Subcutaneous abdominal adipose tissue (tissue), 5 donors: ENCODE measurements at regions not wholly inside any gene's neighbourhood (a gene's known extent, or its start where the extent isn't known, plus 50 kb on each side); places are given as distances from the start of the nearest gene placed in this dataset.

Experiments
- H3K27ac ChIP-seq: one replicate; pipeline ENCODE4 v1.7.0; 2013; ENCODE audit warnings: low read depth, mild to moderate bottlenecking, inconsistent platforms, low read length, moderate library complexity
- H3K27me3 ChIP-seq, 5 donors: one replicate each; pipeline ENCODE4 v1.7.0; 2013; ENCODE audit warnings: low read length in 5 of 5, inconsistent platforms in 1 of 5; ENCODE audit not compliant: control insufficient read depth in 5 of 5, insufficient read depth in 4 of 5
- H3K36me3 ChIP-seq, 5 donors: one replicate each; pipeline ENCODE4 v1.7.0; 2013; ENCODE audit warnings: low read length in 5 of 5; ENCODE audit not compliant: control insufficient read depth in 5 of 5, insufficient read depth in 5 of 5
- H3K4me1 ChIP-seq, 5 donors: one replicate each; pipeline ENCODE4 v1.7.0; 2013; ENCODE audit warnings: low read length in 5 of 5, mild to moderate bottlenecking in 3 of 5, moderate library complexity in 1 of 5; ENCODE audit not compliant: control insufficient read depth in 5 of 5, insufficient read depth in 5 of 5
- H3K4me3 ChIP-seq, 5 donors: one replicate each; pipeline ENCODE4 v1.7.0; 2013; ENCODE audit warnings: low read length in 5 of 5, low read depth in 1 of 5
- H3K9ac ChIP-seq, 5 donors: one replicate each; pipeline ENCODE4 v1.7.0; 2013; ENCODE audit warnings: low read length in 5 of 5, mild to moderate bottlenecking in 4 of 5, moderate library complexity in 3 of 5
- H3K9me3 ChIP-seq, 5 donors: one replicate each; pipeline ENCODE4 v1.7.0; 2013; ENCODE audit warnings: low read length in 5 of 5; ENCODE audit not compliant: control insufficient read depth in 5 of 5
- donor health status: healthy.
- donor health status: healthy.
- donor health status: healthy.
- donor health status: healthy.
- donor health status: healthy.

DNA sequence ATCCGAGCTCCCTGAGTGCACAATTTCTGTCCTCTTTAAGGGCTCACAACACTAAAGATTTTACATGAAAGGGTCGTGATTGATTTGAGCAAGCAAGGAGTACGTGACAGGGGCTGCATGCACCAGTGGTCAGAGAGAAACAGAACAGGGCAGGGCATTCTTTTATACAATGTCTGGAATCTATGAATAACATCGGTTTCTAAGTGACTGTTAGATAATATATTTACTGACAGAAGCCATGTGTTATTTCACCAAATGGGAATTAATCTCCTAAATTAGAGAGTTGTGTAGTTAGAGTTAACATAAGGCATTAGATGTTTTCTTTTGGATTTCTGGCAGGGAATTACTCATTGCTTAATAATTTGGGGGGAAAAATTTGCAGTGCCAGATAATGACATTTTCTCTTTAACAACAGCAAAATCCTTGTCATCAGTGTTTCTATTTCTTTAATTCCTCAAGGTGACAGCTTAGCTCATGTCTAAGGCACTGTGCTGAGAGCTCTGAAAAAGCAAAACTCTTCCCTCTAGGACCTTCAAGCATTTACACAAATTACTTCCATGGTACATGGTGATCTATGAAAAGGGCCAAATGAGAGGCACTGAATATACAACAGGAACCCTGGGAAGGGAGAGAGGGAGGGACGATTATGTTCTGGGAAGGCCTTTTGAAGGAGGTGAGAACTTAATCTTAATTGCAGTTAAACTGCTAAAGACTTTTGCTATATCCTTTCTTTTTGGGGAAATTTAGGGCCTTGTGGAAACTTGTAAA, 145.0 kb downstream of the RTL3 start:
- H3K27me3 ChIP-seq: no peaks in the 10 kb centered on the region
- no peaks in the 10 kb centered on the region for H3K36me3 ChIP-seq
- no peaks in the 10 kb centered on the region for H3K9me3 ChIP-seq
- no peak overlapping the region for H3K9ac ChIP-seq
- H3K27ac ChIP-seq: no peak overlapping the region
- H3K4me1 ChIP-seq: no peaks in the 10 kb centered on the region
- H3K4me3 ChIP-seq: no peak overlapping the region

DNA sequence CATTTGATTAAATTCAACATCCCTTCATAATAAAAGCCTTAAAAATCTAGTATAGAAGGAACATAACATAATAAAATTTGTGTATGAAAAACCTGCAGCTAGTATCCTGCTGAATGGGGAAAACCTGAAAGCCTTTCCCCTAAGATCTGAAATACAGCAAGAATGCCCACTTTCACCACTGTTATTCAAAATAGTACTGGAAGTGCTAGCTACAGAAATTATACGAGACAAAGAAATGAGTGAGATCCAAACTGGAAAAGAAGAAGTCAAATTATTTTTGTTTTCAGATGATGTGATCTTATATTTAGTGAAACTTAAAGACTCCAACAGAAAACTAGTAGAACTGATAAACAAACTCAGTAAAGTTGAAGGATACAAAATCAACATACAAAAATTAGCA, 152.9 kb downstream of the RTL3 start:
- H3K9me3 ChIP-seq: peaks cover 0 to 2% (median 0%) of the 10 kb centered on the region in 5 donors
- no peak overlapping the region for H3K27ac ChIP-seq

GRCh38 chrX:78496483-78496882, 162.6 kb downstream of the RTL3 start:
- peaks cover 3 to 11% (median 7%) of the 10 kb centered on the region in 5 donors for H3K27me3 ChIP-seq

More for the DNA sequence above, 152.9 kb downstream of the RTL3 start:
- Histone ChIP-seq H3K27me3 (peaks cover 0 to 4% (median 3%) of the 10 kb centered on the region in 5 donors), H3K4me3 (no peak overlapping the region), H3K4me1 (no peaks in the 10 kb centered on the region), H3K9ac (no peak overlapping the region), H3K36me3 (no peaks in the 10 kb centered on the region)

DNA sequence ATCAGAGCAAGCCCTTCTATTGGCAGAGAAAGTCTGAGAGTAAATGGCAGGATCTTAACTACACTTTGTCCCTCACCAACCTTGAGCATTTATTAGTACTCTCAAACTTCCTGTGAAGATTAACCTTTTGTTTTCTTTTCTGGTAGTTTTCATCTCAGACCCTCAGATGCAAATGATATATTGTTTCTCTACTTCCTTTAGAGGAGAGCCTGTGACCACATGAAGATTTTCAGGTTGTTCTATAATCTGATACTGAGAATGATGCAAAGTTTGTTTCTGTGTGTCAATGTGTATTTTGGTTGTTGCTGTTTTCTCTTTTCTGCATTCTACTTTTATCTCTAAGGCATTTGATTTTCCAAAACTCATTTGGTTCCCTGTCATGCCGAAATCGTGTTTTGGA, 165.8 kb upstream of the CYSLTR1 start:
- Histone ChIP-seq H3K27me3 (peaks cover 3 to 7% (median 4%) of the 10 kb centered on the region in 5 donors), H3K4me3 (no peak overlapping the region), H3K9me3 (no peaks in the 10 kb centered on the region), H3K4me1 (no peaks in the 10 kb centered on the region), H3K36me3 (no peaks in the 10 kb centered on the region), H3K9ac (no peak overlapping the region), H3K27ac (no peak overlapping the region)

More at GRCh38 chrX:78496483-78496882, 162.6 kb downstream of the RTL3 start:
- no peaks in the 10 kb centered on the region for H3K36me3 ChIP-seq
- no peak overlapping the region for H3K4me3 ChIP-seq
- no peak overlapping the region for H3K9ac ChIP-seq
- H3K9me3 ChIP-seq: no peaks in the 10 kb centered on the region
- no peak overlapping the region for H3K27ac ChIP-seq
- H3K4me1 ChIP-seq: no peaks in the 10 kb centered on the region

DNA sequence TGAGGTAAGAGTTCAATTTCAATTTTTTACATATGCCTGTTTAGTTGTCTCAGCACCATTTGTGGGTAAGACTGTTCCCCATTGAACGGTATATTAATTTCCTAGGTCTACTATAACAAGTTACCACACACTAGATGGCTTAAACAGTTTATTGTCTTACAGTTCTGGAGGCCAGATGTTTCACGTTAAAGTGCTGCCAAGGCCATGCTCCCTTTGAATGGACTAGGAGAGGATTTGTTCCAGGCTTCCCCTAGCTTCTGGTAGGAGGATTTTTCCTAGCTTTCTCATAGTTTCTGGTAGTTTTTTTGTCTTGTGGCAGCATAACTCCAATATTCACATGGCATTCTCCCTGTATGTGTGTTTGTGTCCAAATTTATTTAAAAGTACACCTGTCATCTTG, 149.3 kb upstream of the CYSLTR1 start:
- Histone ChIP-seq H3K4me1 (no peaks in the 10 kb centered on the region), H3K27ac (no peak overlapping the region), H3K4me3 (no peak overlapping the region), H3K36me3 (no peaks in the 10 kb centered on the region), H3K9ac (no peak overlapping the region), H3K9me3 (peaks cover 0 to 7% (median 0%) of the 10 kb centered on the region in 5 donors), H3K27me3 (peaks cover 0 to 3% (median 0%) of the 10 kb centered on the region in 5 donors)

- Histone ChIP-seq H3K27me3 (peaks cover 0 to 7% (median 0%) of the 10 kb centered on the region in 5 donors), H3K9me3 (peaks cover 0 to 8% (median 6%) of the 10 kb centered on the region in 5 donors), H3K4me1 (no peaks in the 10 kb centered on the region), H3K9ac (no peak overlapping the region), H3K27ac (no peak overlapping the region), H3K36me3 (no peaks in the 10 kb centered on the region), H3K4me3 (no peak overlapping the region)
Measured at GRCh38 chrX:78456909-78457308, 129.5 kb upstream of the CYSLTR1 start.

DNA sequence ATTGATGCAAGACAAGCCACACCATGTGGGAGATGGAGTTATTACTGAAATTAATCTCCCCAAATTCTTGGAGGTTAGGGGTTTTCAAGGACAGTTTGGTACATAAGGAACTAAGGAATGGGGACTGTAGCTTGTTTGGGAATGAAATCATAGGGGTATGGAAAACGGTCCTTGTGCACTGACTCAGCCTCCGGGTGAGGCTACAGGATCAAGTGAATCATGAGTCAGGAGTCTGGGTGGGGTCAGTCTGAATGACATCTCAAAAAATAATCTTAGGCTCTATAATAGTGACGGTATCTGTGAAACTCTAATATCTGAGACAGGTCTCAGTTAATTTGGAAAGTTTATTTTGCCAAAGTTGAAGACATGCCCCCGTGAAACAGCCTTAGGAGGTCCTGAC, 128.5 kb upstream of the CYSLTR1 start:
- H3K27ac ChIP-seq: no peak overlapping the region
- no peaks in the 10 kb centered on the region for H3K4me1 ChIP-seq
- peaks cover 0 to 6% (median 4%) of the 10 kb centered on the region in 5 donors for H3K9me3 ChIP-seq
- H3K4me3 ChIP-seq: no peak overlapping the region
- H3K9ac ChIP-seq: no peak overlapping the region
- H3K36me3 ChIP-seq: no peaks in the 10 kb centered on the region
- peaks cover 0 to 7% (median 0%) of the 10 kb centered on the region in 5 donors for H3K27me3 ChIP-seq

DNA sequence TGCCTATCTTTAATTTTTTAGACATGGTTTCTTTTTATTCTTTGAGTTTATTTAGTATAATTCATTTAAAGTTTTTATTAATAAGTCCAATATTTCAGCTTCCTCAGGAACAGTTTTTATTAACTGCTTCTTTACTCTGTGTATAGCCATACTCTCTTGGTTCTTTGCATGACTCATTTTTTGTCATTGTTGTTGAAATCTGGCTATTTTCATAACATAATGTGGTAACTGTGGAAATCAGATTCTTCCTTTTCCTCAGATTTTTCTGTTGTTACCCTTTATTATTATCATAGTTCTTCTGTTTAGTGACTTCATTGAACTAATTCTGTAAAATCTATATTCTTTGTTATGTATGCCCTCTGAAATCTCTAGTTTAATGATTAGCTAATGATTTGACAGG, 124.9 kb upstream of the CYSLTR1 start:
- H3K27ac ChIP-seq: no peak overlapping the region
- peaks cover 0 to 7% (median 0%) of the 10 kb centered on the region in 5 donors for H3K27me3 ChIP-seq
- no peaks in the 10 kb centered on the region for H3K4me1 ChIP-seq
- H3K36me3 ChIP-seq: no peaks in the 10 kb centered on the region
- no peak overlapping the region for H3K4me3 ChIP-seq
- H3K9me3 ChIP-seq: peaks cover 0 to 4% (median 0%) of the 10 kb centered on the region in 5 donors
- no peak overlapping the region for H3K9ac ChIP-seq

DNA sequence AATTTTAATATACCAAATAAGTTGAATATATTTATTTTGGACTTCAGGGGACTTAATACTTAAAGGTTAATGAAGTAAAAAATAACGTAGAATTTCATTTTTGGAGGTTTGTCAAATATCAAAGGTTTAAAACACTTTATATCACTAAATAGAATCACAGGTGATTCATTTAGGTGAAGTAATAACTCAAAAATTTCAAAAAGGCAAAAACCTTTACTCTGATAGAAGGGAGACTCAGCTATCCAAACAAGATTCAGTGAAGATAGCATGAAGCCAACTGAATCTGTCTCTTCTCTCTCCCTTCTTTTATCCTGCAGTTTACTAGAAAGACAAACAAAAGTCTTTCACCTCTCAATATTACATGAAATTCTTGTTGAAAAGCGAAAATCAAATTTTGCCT, 110.2 kb upstream of the CYSLTR1 start:
- no peaks in the 10 kb centered on the region for H3K9me3 ChIP-seq
- no peak overlapping the region for H3K9ac ChIP-seq

GRCh38 chrX:78429172-78429571, 101.8 kb upstream of the CYSLTR1 start:
- H3K27ac ChIP-seq: no peak overlapping the region
- no peak overlapping the region for H3K9ac ChIP-seq
- H3K4me3 ChIP-seq: no peak overlapping the region
- H3K9me3 ChIP-seq: no peaks in the 10 kb centered on the region
- H3K36me3 ChIP-seq: no peaks in the 10 kb centered on the region
- H3K4me1 ChIP-seq: no peaks in the 10 kb centered on the region
- H3K27me3 ChIP-seq: peaks cover 0 to 3% (median 0%) of the 10 kb centered on the region in 5 donors

More for the DNA sequence above, 110.2 kb upstream of the CYSLTR1 start:
- no peaks in the 10 kb centered on the region for H3K36me3 ChIP-seq
- H3K4me1 ChIP-seq: no peaks in the 10 kb centered on the region
- H3K4me3 ChIP-seq: no peak overlapping the region
- no peaks in the 10 kb centered on the region for H3K27me3 ChIP-seq
- H3K27ac ChIP-seq: no peak overlapping the region
